Mammary epithelial cell (primary cell): ENCODE measurements at regions not wholly inside any gene's neighbourhood (a gene's known extent, or its start where the extent isn't known, plus 50 kb on each side); places are given as distances from the start of the nearest gene placed in this dataset.

Experiments used
- EZH2 ChIP-seq: IDR thresholded peaks from 2 replicates; pipeline ENCODE4 v1.6.1; 2012; ENCODE audit warnings: low read length, inconsistent platforms, borderline replicate concordance
- TF ChIP-seq, protein P1 (sequence below), 2 donors: IDR thresholded peaks in 1 of 2; conservative IDR thresholded peaks in 1 of 2; 2 replicates each; pipeline ENCODE4 v1.5.1; 2011 to 2012; ENCODE audit warnings: inconsistent platforms in 2 of 2, low read length in 2 of 2, mild to moderate bottlenecking in 2 of 2, control low read depth in 1 of 2, low read depth in 1 of 2; ENCODE audit not compliant: insufficient read depth in 1 of 2; ENCODE audit errors: extremely low read depth in 1 of 2

- TF ChIP-seq, protein P1, sequence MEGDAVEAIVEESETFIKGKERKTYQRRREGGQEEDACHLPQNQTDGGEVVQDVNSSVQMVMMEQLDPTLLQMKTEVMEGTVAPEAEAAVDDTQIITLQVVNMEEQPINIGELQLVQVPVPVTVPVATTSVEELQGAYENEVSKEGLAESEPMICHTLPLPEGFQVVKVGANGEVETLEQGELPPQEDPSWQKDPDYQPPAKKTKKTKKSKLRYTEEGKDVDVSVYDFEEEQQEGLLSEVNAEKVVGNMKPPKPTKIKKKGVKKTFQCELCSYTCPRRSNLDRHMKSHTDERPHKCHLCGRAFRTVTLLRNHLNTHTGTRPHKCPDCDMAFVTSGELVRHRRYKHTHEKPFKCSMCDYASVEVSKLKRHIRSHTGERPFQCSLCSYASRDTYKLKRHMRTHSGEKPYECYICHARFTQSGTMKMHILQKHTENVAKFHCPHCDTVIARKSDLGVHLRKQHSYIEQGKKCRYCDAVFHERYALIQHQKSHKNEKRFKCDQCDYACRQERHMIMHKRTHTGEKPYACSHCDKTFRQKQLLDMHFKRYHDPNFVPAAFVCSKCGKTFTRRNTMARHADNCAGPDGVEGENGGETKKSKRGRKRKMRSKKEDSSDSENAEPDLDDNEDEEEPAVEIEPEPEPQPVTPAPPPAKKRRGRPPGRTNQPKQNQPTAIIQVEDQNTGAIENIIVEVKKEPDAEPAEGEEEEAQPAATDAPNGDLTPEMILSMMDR (conservative IDR thresholded peaks at IDR 0.05 in 1 of 2, IDR thresholded peaks at IDR 0.05 in 1 of 2; ENCODE audit: extremely low read depth in 1 of 2, insufficient read depth in 1 of 2, low read depth in 1 of 2, low read length in 2 of 2), result no peak
- TF ChIP-seq EZH2, result no peak
Observed at GRCh38 chr1:4961935-4962645, 307.7 kb downstream of the AJAP1 start.
